ENCODE measurements at regions not wholly inside any gene's neighbourhood (a gene's known extent, or its start where the extent isn't known, plus 50 kb on each side); places are given as distances from the start of the nearest gene placed in this dataset.

DNA sequence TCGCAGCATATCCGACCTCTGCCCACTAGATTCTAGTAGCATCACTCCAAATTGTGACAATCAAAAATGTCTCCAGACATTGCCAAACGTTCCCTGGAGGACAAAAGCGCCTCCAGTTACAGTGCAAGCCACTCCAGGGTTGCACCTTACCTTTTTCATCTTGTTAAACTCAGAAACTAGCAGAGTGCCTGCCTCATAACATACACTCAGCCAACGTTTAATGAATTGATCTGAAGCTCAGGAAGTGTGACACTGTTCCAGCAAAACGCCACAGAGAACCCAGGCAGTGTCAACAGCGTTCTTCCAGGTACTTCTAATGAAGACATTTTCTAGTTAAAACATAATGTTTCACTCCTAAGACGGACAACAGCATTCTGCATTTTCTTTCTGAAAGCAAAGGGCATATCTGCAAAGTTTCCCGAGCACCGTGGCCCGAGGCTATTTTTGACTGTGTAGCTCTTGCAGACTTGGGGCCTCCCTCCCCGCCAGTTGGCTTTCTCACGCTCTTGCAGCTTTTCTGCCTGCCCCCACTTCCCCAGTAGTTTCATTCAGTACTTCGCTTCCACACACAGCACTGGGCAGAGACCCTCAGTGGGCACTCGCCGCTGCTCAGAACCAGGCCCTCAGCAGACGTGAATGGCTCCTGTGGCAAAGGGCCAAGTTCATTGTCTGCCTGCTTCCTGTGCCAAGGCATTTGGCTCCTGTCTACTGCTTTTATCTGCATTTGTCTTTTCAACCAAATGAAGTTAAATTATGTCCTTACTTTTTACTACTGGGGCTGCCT is 133.4 kb upstream of the TTC29 start:
- TF ChIP-seq, protein P1, sequence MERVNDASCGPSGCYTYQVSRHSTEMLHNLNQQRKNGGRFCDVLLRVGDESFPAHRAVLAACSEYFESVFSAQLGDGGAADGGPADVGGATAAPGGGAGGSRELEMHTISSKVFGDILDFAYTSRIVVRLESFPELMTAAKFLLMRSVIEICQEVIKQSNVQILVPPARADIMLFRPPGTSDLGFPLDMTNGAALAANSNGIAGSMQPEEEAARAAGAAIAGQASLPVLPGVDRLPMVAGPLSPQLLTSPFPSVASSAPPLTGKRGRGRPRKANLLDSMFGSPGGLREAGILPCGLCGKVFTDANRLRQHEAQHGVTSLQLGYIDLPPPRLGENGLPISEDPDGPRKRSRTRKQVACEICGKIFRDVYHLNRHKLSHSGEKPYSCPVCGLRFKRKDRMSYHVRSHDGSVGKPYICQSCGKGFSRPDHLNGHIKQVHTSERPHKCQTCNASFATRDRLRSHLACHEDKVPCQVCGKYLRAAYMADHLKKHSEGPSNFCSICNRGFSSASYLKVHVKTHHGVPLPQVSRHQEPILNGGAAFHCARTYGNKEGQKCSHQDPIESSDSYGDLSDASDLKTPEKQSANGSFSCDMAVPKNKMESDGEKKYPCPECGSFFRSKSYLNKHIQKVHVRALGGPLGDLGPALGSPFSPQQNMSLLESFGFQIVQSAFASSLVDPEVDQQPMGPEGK (tag by site-specific recombination; IDR thresholded peaks at IDR 0.05), result no peak
- TF ChIP-seq, protein P2, sequence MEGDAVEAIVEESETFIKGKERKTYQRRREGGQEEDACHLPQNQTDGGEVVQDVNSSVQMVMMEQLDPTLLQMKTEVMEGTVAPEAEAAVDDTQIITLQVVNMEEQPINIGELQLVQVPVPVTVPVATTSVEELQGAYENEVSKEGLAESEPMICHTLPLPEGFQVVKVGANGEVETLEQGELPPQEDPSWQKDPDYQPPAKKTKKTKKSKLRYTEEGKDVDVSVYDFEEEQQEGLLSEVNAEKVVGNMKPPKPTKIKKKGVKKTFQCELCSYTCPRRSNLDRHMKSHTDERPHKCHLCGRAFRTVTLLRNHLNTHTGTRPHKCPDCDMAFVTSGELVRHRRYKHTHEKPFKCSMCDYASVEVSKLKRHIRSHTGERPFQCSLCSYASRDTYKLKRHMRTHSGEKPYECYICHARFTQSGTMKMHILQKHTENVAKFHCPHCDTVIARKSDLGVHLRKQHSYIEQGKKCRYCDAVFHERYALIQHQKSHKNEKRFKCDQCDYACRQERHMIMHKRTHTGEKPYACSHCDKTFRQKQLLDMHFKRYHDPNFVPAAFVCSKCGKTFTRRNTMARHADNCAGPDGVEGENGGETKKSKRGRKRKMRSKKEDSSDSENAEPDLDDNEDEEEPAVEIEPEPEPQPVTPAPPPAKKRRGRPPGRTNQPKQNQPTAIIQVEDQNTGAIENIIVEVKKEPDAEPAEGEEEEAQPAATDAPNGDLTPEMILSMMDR (tag by site-specific recombination; IDR thresholded peaks at IDR 0.05), result no peak
- TF ChIP-seq ZNF350 (tag by site-specific recombination; IDR thresholded peaks at IDR 0.05) (no peak), ZNF223 (tag by site-specific recombination; IDR thresholded peaks at IDR 0.05) (no peak), YY1 (tag by site-specific recombination; IDR thresholded peaks at IDR 0.05) (no peak), ZNF416 (tag by site-specific recombination; IDR thresholded peaks at IDR 0.05) (no peak), ZNF221 (tag by site-specific recombination; IDR thresholded peaks at IDR 0.05; ENCODE audit: borderline replicate concordance) (no peak), KLF16 (tag by site-specific recombination; IDR thresholded peaks at IDR 0.05) (no peak), ZNF274 (IDR thresholded peaks at IDR 0.05; ENCODE audit: low read length) (no peak), ZNF274 (tag by site-specific recombination; IDR thresholded peaks at IDR 0.05; ENCODE audit: borderline replicate concordance) (no peak), ZNF10 (tag by site-specific recombination; IDR thresholded peaks at IDR 0.05) (no peak), TCF7L2 (IDR thresholded peaks at IDR 0.05; ENCODE audit: borderline replicate concordance, low read depth, low read length) (no peak), ZNF335 (tag by site-specific recombination; conservative IDR thresholded peaks at IDR 0.05) (no peak)
- TF ChIP-seq, protein P3, sequence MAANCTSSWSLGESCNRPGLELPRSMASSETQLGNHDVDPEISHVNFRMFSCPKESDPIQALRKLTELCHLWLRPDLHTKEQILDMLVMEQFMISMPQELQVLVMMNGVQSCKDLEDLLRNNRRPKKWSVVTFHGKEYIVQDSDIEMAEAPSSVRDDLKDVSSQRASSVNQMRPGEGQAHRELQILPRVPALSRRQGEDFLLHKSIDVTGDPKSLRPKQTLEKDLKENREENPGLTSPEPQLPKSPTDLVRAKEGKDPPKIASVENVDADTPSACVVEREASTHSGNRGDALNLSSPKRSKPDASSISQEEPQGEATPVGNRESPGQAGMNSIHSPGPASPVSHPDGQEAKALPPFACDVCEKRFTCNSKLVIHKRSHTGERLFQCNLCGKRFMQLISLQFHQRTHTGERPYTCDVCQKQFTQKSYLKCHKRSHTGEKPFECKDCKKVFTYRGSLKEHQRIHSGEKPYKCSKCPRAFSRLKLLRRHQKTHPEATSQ (tag by site-specific recombination; IDR thresholded peaks at IDR 0.05), result no peak
- TF ChIP-seq, protein P4, sequence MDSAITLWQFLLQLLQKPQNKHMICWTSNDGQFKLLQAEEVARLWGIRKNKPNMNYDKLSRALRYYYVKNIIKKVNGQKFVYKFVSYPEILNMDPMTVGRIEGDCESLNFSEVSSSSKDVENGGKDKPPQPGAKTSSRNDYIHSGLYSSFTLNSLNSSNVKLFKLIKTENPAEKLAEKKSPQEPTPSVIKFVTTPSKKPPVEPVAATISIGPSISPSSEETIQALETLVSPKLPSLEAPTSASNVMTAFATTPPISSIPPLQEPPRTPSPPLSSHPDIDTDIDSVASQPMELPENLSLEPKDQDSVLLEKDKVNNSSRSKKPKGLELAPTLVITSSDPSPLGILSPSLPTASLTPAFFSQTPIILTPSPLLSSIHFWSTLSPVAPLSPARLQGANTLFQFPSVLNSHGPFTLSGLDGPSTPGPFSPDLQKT (IDR thresholded peaks at IDR 0.05; ENCODE audit: borderline replicate concordance, low read depth, low read length), result no peak

All from HEK293 (cell line).